ENCODE measurements at regions not wholly inside any gene's neighbourhood (a gene's known extent, or its start where the extent isn't known, plus 50 kb on each side); places are given as distances from the start of the nearest gene placed in this dataset.

- TF ChIP-seq CTCF (conservative IDR thresholded peaks at IDR 0.05 in 1 of 2, IDR thresholded peaks at IDR 0.05 in 1 of 2; ENCODE audit: low read depth in 1 of 2, low read length in 2 of 2) (no peak), EZH2 (IDR thresholded peaks at IDR 0.05; ENCODE audit: low read length, missing control alignments) (no peak)
Observed at GRCh38 chr18:26764177-26764576, 101.3 kb downstream of the AQP4 start.

Measured in fibroblast of lung (primary cell).